T-helper 22 cell (primary cell): ENCODE measurements at regions not wholly inside any gene's neighbourhood (a gene's known extent, or its start where the extent isn't known, plus 50 kb on each side); places are given as distances from the start of the nearest gene placed in this dataset.
"Not testable (repeated sequence)": the region's sequence is repeated elsewhere in the genome, so short reads cannot be mapped to it uniquely, and the experiment has no call there.

Experiments used
- DNase-seq: peaks from one replicate; pipeline ENCODE4 v3.0.0-alpha.2; 2020; ENCODE audit warnings: low read depth

DNA sequence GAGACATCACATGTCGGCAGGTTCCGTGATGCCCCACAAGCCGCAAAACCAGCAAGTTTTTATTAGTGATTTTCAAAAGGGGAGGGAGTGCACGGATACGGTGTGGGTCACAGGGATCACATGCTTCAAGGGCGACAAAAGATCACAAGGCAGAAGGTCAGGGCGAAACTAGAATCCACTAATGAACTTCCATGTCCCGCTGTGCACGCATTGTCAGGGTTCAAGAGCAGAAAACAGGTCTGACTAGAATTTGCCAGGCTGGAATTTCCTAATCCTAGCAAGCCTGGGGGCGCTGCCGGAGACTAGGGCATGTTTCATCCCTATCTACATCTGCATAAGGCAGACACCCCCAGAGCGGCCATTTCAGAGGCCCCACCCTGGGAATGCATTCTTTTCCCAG, 225.2 kb downstream of the NPHP4 start:
- DNase-seq: not testable (repeated sequence)

DNA sequence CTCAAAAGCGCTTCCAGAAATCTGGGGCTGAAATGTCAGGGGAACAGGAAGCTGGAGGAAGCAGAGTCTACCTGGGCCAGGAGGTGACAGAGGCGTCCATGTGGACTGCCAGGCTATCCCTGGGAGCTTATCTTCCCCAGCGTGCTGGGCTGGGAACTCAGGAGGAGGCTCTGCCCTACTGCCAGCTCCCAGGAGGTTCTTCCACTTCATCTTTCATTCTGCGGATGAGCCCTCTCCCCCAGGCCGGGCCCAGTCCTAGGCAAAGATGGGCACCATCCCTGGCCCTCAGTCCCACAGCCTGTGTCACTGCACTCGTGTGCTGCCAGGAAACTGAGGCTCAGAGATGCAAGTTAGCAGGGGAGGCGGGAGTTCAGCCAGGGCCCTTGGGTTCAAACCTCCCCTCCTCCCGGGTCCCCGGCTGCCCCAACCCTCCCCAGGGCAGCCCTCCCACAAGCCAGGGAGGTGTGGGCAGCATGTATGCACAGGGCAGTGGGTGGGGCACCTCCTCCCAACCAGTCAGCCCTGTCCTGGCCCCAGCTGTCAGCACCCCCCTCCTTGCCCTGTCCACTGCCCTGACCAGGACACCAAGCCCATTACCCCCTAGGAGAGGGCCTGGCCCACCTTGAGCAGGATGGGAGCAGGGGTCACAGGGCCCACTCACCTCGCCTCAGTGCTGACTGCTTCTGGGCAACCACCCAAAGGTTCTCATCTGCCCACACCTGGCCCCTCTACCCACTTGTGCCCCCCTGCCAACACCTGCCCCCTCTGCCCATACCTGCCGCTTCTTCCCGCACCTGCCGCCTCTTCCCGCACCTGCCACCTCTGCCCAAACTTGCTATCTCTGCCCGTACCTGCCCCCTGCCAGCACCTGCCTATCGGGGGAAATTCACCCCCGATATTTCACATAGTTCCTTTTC, 226.0 kb downstream of the NPHP4 start:
- DNase-seq: no peak

DNA sequence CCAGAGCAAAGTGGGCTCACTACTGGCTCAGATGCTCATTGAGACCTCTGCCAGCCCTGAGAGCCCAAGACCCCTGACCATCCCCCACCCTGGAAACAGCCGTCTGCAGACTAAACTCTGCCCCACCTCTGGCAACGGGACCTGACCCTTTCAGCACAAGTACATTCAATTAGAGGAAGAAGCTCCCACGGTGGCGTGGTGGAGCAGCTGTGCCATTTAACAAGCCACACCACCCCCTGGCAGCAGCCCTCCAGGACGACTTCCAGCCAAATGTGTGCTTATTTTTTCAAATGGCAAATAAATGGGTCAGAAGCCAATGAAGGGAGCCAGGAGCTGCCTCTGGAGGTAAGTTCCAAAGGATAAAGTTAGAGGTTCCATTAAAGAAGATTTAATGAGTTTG, 226.7 kb downstream of the NPHP4 start:
- DNase-seq: no peak

DNA sequence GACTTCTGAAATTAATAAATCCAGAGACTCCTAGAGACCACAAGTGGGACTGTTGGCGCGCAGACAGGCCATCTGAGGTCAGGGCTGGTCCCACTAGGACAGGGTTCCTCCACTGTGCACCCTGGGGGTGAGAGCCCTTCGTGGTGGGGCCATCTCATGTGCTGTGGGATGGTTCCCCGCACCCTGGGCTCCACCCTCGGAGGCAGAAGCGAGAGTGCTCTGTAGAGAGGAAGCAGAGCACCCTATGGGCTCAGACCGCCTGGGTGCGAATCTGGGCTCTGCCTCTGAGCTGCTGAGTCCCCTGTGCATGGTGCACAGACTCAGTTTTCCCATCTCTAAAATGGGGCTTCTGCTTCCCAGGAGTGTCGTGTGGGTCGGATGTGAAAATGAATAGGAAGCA, 227.3 kb downstream of the NPHP4 start:
- no peak for DNase-seq

DNA sequence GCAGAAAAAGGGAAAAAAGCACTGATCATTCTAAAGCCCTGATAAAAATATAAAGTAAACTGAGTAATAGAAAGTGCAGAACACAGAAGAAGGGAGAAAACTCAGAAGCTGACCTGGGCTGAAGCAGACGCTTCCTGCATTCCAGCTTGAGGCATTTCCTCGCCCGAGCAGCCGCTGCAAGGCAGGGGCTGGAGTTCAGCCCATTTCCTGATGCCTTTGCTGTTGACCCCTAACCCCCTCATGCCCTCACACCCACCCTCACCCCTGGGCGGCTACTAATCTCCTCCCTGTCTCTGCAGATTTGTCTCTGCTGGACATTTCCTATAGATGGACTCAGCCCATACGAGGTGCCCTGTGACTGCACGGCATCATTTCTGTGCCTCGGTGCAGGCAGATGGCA, 227.8 kb downstream of the NPHP4 start:
- DNase-seq: no peak

DNA sequence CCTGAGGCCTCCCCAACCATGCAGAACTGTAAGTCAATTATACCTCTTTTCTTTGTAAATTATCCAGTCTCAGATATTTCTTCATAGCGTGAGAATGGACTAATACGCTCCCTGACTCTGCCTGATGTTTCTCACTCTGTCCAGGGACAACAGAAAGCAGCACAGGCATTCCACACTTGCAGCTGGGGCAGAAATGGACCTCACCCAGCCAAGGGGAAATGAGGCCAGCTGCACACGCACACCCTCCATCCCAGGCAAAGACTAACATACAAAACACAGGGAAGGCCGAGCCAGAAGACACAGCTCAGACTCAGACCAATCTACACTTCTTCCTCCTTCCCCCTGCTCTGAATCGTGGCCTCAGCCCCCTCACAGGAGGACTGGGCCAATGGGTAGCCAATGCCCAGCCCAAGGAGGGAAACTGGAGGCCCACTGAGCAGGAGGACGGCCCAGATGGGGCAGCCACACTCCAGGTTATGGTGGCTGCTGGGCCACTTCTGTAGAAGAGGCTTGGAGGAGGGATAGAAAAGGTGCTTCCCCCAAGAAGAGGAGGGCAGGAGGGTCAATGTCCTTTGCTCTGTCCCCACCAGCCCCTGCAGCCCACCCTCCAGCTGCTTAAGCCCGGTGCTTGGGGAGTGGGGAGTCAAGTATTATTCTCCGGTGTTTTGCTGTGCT, 228.4 kb downstream of the NPHP4 start:
- DNase-seq: no peak

DNA sequence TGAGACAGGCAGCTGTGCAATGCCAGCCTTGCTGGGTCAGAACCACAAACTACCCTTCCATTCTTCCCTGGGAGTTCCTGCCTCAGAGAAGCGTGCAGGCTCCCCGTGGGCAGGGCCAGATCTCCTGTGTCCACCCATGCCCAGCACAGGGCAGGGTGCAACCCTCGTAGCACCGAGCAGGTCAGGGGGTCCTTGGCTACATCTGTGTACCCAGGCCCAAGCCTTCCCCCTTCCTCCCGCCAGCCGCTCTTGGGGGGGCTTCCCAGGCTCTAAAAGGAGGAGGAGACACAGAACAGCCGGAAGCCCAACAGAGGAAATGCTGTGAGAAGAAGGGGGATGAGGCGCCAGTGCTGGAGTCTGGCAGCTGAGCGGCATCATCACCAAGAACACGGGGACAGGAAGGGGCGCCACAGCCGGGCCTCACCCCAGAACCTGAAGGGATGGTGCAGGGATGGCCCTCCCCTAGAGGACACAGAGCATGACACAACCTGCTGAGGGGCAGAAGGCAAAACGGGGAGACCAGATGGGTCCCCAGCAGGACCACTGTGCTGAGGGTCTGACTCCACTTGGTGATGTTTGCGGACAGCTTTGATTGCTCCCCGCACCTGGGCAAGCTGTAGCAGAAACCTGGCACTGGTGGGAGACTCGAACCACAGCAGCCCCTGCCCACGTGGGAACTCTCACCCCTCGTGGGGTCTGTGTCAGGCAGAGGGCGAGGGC, 233.2 kb downstream of the NPHP4 start:
- DNase-seq: no peak

DNA sequence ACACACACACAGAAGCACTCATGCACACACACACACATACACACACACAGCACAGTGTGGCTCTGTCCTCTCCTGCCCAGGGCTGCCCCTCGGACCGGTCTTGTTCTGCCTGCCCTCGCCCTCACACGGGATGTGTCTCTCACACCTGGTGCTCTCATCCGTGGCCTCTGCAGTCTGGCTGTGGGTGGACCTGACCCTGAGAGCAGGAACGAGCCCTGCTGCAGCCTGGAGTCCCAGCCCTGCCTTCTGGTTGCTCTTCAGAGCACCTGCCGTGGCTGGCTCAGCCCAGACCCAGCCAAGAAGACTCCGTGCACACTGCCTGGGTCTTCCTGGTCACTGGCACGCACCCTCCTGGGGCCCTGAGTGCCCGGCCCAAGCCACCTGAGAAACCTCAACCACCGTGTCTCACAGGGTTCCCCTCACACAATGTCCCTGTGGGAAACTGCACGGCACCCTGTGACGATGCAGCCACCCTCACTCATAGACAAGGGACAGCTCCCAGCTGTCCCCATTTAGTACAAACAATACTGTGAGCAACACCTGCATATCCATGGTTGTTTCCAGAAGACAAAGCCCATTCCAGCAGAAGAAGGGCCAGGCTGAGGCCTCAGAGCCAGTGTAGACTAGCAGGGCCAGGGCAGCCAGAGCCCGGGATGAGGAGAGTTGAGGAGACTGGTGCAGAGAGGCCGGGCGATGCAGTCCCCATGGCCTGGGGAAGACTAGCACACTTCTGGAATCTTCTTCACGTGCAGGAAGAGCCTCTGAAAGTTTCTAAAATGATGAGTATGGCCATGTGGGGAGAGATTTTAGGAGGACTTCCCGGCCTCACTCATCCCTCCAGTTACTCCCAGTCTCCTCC, 234.0 kb downstream of the NPHP4 start:
- no peak for DNase-seq

DNA sequence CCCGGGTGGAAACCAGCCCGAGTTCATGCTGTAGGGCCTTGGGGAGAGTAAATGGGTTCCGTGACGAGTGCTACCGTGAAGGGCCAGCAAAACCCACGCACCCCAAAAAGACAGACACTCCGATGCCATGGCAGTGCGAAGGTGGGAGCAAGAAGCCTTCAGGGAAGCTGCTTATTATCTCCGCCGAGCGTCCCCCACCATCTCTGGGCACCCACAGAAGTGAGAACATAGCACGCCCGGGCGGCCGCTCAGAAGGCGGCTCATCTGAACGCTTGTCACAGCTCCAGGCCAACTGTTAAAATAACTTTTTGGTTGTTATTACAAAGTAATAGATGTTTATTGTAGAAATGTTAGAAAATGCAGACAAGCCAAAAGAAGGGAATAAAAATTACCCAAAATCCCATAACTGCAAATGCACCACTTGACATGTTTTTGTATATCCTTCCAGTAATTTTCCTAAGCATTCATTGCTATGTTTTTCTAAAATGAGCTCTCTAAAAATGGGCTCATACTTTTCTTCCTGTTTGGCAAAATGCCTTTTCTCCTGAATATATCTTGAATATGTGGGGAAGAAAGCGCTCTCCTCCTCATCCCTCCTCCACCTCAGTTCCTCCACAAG, 234.9 kb downstream of the NPHP4 start:
- no peak for DNase-seq

DNA sequence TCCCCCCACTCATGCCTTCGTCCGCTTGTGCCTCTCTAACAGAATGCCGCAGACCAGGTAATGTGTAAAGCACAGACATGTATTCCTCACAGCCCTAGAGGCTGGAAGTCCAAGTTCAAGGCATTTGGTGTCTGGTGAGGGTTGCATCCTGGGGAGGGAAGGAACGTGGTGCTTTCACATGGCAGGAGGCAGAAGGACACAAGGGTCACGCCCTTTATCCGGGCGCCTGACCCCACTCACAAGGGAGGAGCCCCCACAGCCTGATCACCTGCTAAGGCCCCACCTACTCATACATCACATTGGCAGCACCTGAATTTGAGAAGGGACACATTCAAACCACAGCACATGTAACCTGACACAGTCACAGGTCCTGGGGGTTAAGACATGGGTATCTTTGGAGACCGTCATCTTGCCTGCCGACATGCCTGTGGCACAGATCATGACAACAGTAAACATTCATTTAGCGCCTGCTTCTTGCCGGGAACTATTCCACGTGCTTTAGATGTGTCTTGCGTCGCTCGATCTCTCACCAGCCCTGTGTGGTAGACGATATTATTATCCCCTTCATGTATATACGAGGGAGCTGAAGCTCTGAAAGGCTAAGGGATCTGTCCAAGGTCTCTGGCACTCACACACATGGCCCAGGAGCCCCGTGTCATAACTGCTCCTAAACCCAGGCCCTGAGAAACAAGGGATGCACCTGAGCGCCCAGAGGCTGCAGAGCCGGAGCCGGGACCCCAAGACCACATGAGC, 235.6 kb downstream of the NPHP4 start:
- DNase-seq: no peak

DNA sequence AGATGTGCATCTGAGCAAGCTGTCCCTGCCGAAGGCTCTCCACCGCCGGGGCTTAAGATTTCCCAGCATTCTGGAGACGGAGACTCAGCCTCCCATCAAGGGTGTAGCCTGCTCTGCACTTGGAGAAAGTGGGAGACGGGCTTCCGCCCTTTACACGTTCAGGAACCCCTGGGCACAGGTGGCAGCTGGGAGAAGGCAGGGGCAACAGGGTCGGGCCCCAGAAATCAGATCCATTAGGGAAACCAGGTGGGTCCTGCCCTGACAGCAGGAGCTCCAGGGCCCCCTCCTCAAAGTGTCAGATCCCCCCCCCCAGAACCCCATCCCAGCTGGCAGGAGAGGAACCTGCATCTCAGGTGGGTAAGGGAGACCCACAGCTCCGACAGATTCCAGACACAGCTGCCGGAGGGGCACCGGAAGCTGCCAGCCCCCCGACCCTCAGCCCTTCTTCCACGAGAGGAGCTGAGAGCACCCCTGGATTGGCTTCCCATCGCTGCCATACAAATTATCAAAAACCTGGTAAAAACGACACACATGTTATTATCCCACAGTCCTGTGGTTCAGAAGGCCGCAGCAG, 236.6 kb downstream of the NPHP4 start:
- no peak for DNase-seq

DNA sequence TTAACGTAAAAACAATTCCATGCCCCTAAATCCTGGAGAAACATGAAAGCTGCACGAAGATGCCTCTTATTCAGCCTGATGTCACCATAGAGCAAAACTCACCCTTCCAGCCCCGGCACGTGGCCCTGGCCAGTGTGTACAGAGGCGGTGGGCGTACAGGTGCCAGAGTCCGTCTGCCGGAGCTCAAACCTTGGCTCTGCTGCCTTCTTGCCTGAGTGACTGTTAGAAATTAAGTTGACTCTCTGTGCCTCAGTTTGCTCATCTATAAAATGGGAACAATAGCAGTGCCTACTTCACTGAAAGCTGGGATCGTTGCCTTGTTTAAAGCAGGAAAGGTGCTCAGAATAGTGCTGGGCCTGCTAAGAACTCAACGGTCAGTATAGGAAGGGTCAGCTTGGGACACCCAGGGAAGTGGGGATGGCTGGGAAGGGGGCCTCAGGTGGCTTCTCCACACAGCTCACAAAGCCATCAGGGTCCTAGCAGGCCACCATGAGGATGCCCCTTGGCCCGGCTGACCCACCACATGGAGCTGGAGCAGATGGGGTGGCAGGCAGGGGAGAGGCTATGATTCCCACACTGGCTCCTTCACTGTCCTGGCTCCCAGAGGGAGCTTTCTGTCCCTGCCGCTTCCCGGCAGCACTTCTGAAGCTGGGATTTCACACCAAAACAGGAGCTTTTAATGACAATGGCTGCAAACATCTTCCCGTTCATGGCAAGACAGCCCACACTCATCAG, 237.2 kb downstream of the NPHP4 start:
- DNase-seq: no peak

DNA sequence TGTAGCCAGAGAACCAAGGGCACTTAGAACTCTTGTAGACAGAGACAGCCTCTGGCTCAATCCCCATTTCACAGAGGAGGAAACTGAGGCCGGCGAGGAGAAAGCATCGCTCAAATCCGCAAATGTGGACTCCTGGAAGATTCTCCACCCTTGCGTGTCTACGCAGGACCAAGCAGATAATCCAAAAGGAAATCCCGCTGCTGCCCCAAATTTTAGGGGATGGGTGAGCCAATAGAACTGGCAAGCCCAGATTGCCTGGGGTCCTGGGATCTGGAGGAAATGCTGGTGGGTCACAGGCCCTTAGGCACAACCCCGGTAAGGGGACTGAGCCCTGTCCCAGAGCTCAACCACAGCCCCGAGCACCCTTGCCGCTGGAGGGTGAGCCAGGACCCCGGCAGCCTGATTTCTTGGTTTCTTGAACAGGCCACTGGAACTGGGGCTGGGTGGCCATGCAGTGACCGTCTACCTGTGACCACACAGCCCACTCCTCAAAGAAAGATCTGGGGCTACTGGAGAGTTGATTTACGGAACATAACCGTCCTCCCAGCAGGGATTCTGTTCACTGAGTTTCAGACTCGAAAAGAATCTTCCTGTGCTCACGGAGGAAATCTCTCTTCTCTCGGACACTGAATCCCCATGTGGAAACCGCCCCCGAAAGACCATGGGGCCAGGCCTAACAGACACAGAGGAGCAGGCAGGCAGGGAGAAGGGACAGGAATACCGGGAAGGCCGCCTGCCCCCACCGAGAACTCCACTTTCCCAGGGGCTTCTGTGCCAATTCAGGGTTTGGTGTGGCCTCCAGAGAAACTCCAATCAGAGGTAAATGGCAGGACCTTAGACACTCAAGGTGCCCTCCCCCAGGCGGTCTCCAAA, 238.4 kb downstream of the NPHP4 start:
- no peak for DNase-seq

DNA sequence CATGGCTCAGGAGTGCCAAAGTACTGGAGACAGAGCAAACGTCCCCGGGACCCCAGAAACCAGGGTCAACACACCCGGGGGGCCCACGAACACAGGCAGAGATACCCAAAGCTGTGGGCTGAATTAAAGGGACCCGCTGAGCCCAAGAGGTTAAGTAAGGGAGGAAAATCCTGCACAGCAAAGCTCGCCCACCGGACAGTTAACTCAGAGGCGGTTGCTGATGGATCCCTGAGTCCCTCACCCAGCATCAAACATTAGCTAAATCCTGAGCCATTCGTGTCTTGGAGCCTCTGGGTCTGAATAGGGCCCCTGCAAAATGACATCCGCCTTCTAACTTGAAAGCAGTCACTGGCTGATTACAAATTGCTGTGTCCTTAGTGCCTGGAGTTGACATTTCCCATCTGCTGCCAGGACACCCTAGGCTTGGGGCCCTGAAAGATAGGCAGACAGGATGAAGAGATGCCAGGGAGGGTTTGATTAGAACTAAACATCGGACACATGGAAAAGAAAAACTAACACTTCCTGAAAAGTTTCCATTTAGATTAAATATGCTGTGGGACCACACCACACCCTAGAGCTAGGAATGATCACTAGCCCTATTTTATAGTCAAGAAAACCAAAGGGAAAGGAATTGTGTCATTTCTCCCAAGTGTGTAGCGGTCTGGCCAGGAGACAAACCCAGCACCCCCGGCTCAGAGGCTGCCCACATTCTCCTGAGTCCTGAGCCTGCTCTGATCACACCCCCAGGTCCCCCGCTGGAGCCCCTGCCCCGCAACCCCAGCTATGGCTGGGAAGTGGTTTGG, 239.3 kb downstream of the NPHP4 start:
- DNase-seq: no peak

DNA sequence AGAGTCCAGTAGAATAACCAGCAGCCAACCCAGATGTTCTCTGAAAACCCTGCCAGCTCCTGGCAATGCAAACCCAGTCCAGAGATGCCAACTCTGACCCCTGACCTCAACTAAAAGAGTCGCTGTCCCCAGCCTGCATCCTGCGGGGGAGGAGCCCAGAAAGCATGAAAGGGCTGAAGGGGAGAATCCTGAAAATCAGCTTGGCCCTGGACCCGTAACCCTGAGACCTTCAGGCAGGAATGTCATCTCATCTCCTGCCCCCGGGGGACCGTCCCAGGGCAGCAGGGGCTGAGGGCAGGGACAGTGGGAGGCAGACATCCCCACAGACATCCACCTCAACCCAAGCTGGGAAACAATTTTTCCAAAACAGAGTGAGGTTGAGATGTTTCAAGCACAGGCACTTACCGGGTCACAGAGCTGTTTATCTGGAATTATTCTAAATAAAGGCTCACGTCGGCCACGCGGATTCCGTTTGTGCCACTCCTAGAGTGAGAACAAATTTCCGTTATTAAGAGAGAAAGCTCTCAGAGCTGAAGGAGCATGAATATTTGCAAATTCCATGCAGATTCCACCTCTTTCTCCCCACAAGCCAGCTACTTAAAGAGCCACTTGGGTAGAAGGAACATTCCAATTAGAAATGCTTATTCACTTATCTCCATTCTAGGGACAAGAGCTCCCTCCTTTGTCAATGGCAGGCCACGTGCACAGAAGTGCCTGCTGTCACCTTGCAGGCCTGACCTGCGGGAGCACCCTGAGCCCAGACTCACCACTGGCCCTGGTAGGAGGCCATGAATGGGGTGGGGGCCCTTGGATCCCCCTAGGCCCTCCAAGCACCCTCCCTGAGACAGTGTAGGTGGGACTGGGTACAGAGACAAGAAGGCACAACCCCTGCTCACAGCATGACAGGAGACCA, 240.1 kb downstream of the NPHP4 start:
- no peak for DNase-seq

DNA sequence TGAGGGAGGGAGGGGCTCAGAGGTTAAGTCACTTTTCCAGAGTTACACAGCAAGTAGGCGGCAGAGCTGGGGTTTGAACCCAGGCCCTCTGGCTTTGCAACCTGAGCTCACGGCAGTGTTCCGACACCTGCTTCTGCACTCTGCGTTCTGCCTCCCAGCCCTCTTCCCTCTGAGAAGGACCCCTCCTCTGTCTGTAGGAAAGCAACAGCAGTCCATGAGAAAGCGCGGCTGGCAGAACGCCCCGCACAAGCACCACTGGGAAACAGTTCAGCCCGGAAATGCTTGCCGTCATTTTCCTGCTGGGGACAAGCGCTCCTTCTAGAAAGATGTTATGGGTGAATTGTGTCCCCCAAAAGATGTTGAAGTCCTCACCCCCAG, 241.1 kb downstream of the NPHP4 start:
- DNase-seq: no peak
